CD14-positive monocyte (primary cell): ENCODE measurements at regions not wholly inside any gene's neighbourhood (a gene's known extent, or its start where the extent isn't known, plus 50 kb on each side); places are given as distances from the start of the nearest gene placed in this dataset.

ENCODE experiments used
- DNase-seq, 3 donors: peaks; one replicate each; pipeline ENCODE4 v3.0.0-alpha.2; 2011 to 2022
- H2AFZ ChIP-seq: 2 replicates; pipeline ENCODE4 v1.6.0; 2012; ENCODE audit warnings: mild to moderate bottlenecking, low read depth, low read length, inconsistent platforms; ENCODE audit not compliant: insufficient read depth, poor library complexity, severe bottlenecking
- H3K27ac ChIP-seq, 2 donors: 1 replicate in 1 of 2; 2 replicates in 1 of 2; pipeline ENCODE4 v1.5.1; 2012 to 2013; ENCODE audit warnings: low read length in 2 of 2, control low read depth in 1 of 2, inconsistent platforms in 1 of 2, low read depth in 1 of 2, mild to moderate bottlenecking in 1 of 2
- H3K27me3 ChIP-seq, 2 donors: one replicate each; pipeline versions ENCODE4 v1.6.0 to v1.6.1; 2011 to 2013; ENCODE audit warnings: low read length in 2 of 2; ENCODE audit not compliant: control insufficient read depth in 2 of 2, insufficient read depth in 2 of 2
- H3K36me3 ChIP-seq, 2 donors: replicated peaks in 1 of 2; 1 replicate in 1 of 2; 2 replicates in 1 of 2; pipeline versions ENCODE4 v1.5.1 to v1.6.1; 2012 to 2013; ENCODE audit warnings: low read length in 2 of 2, control low read depth in 1 of 2, inconsistent platforms in 1 of 2, mild to moderate bottlenecking in 1 of 2; ENCODE audit not compliant: insufficient read depth in 2 of 2, control insufficient read depth in 1 of 2
- H3K4me1 ChIP-seq, 2 donors: 1 replicate in 1 of 2; 2 replicates in 1 of 2; pipeline versions ENCODE4 v1.5.1 to v1.6.1; 2012 to 2013; ENCODE audit warnings: low read length in 2 of 2, control low read depth in 1 of 2, inconsistent platforms in 1 of 2, mild to moderate bottlenecking in 1 of 2, moderate library complexity in 1 of 2; ENCODE audit not compliant: insufficient read depth in 2 of 2, control insufficient read depth in 1 of 2
- H3K4me2 ChIP-seq: replicated peaks from 2 replicates; pipeline ENCODE3; 2012; ENCODE audit warnings: low read length, moderate library complexity, mild to moderate bottlenecking; ENCODE audit not compliant: poor library complexity, severe bottlenecking; ENCODE audit errors: extremely low read depth
- H3K4me3 ChIP-seq, 3 experiments: fragments of 200-600 bp in 1 of 3; sonication (generic) in 1 of 3; replicated peaks in 1 of 3; 1 replicate in 2 of 3; 2 replicates in 1 of 3; pipeline ENCODE4 v1.5.1; 2011 to 2013; ENCODE audit warnings: low read length in 3 of 3, mild to moderate bottlenecking in 3 of 3, control low read depth in 2 of 3, low read depth in 2 of 3, inconsistent platforms in 1 of 3, moderate library complexity in 1 of 3
- H3K79me2 ChIP-seq: 2 replicates; pipeline ENCODE4 v1.6.0; 2012; ENCODE audit warnings: mild to moderate bottlenecking, control low read depth, inconsistent platforms, low read length, moderate library complexity; ENCODE audit not compliant: insufficient read depth
- H3K9ac ChIP-seq: 2 replicates; pipeline ENCODE4 v1.6.0; 2017; ENCODE audit warnings: low read length, mild to moderate bottlenecking; ENCODE audit not compliant: insufficient read depth, poor library complexity, severe bottlenecking
- H3K9me3 ChIP-seq, 2 donors: replicated peaks in 1 of 2; 1 replicate in 1 of 2; 2 replicates in 1 of 2; pipeline versions ENCODE4 v1.5.1 to v1.6.1; 2012 to 2013; ENCODE audit warnings: low read length in 2 of 2, control low read depth in 1 of 2; ENCODE audit not compliant: control insufficient read depth in 1 of 2, insufficient read depth in 1 of 2
- H4K20me1 ChIP-seq: 2 replicates; pipeline ENCODE4 v1.6.0; 2012; ENCODE audit warnings: mild to moderate bottlenecking, low read length, control low read depth, moderate library complexity; ENCODE audit not compliant: insufficient read depth
- H3K27ac Mint-ChIP-seq, 7 donors: one replicate each; pipeline ENCODE4 v1.8.0; 2020; ENCODE audit warnings: mild to moderate bottlenecking in 7 of 7, mixed read lengths in 7 of 7, moderate library complexity in 6 of 7, inconsistent platforms in 2 of 7
- H3K27me3 Mint-ChIP-seq, 3 donors: one replicate each; pipeline ENCODE4 v1.8.0; 2021 to 2022; ENCODE audit warnings: low read depth in 3 of 3, mild to moderate bottlenecking in 3 of 3, mixed read lengths in 3 of 3, moderate library complexity in 3 of 3, inconsistent platforms in 1 of 3
- H3K36me3 Mint-ChIP-seq, 2 donors: one replicate each; pipeline ENCODE4 v1.8.0; 2020; ENCODE audit warnings: mixed read lengths in 2 of 2, inconsistent platforms in 1 of 2, mild to moderate bottlenecking in 1 of 2
- H3K4me1 Mint-ChIP-seq: one replicate; pipeline ENCODE4 v1.8.0; 2020; ENCODE audit warnings: mild to moderate bottlenecking, mixed read lengths
- H3K4me3 Mint-ChIP-seq, 2 donors: one replicate each; pipeline ENCODE4 v1.8.0; 2020; ENCODE audit warnings: mild to moderate bottlenecking in 2 of 2, mixed read lengths in 2 of 2, moderate library complexity in 1 of 2
- H3K9me3 Mint-ChIP-seq, 7 donors: one replicate each; pipeline ENCODE4 v1.8.0; 2020 to 2022; ENCODE audit warnings: mixed read lengths in 7 of 7, mild to moderate bottlenecking in 6 of 7, moderate library complexity in 6 of 7, inconsistent platforms in 2 of 7
- CTCF ChIP-seq: fragments of 200-600 bp; IDR thresholded peaks from one replicate; pipeline ENCODE4 v1.8.0; 2022; ENCODE audit warnings: antibody characterized with exemption, mild to moderate bottlenecking
- WGBS: methylation state at CpG from one replicate; pipeline ENCODE4 v1.1.5; 2013; ENCODE audit warnings: missing lambda C conversion rate; ENCODE audit not compliant: insufficient coverage; 5-methylcytosine and 5-hydroxymethylcytosine counted together
- intact Hi-C, 2 donors: fragments of 100-400 bp; cut with micrococcal nuclease; formaldehyde crosslinking; loops; one replicate each; pipeline versions ENCODE4 v1.15.0 to v1.15.1; 2023

- intact Hi-C loops = no loop called here
- H3K9me3 ChIP-seq = peaks cover 0 to 13% of the 10 kb centered on the region in 2 donors
- no peak overlapping the region for H3K4me2 ChIP-seq
- no peaks in the 10 kb centered on the region for H3K79me2 ChIP-seq
- Mint-ChIP-seq H3K4me3 (no peak overlapping the region), H3K36me3 (no peaks in the 10 kb centered on the region), H3K27me3 (peaks cover 0 to 3% (median 2%) of the 10 kb centered on the region in 3 donors), H3K4me1 (no peaks in the 10 kb centered on the region), H3K9me3 (peaks cover 0 to 23% (median 4%) of the 10 kb centered on the region in 7 donors), H3K27ac (no peak overlapping the region)
- TF ChIP-seq CTCF = no peak
- H3K27ac ChIP-seq = no peak overlapping the region
- H3K4me3 ChIP-seq = no peak overlapping the region
- DNase-seq = no peak
- no peak overlapping the region for H3K9ac ChIP-seq
- H3K4me1 ChIP-seq = no peaks in the 10 kb centered on the region
- no peaks in the 10 kb centered on the region for H3K36me3 ChIP-seq
- no peaks in the 10 kb centered on the region for H4K20me1 ChIP-seq
- WGBS = 90% methylated on average over 24 of the region's 24 CpGs
- no peaks in the 10 kb centered on the region for H3K27me3 ChIP-seq
- no peak overlapping the region for H2AFZ ChIP-seq
These were observed 211.3 kb upstream of the IRX4 start for GRCh38 chr5:2093859-2094615.

- Histone ChIP-seq H3K4me2 (no peak overlapping the region), H2AFZ (no peak overlapping the region), H3K79me2 (no peaks in the 10 kb centered on the region), H3K27me3 (no peaks in the 10 kb centered on the region), H3K4me1 (no peaks in the 10 kb centered on the region), H3K27ac (no peak overlapping the region), H3K4me3 (no peak overlapping the region), H3K9ac (no peak overlapping the region), H3K36me3 (no peaks in the 10 kb centered on the region), H4K20me1 (no peaks in the 10 kb centered on the region), H3K9me3 (peaks cover 0 to 8% of the 10 kb centered on the region in 2 donors)
- Mint-ChIP-seq H3K9me3 (peaks cover 0 to 9% (median 3%) of the 10 kb centered on the region in 7 donors), H3K4me1 (no peaks in the 10 kb centered on the region), H3K4me3 (no peak overlapping the region), H3K27me3 (peaks cover 0 to 3% (median 2%) of the 10 kb centered on the region in 3 donors), H3K36me3 (no peaks in the 10 kb centered on the region), H3K27ac (no peak overlapping the region)
- no peak for DNase-seq
- no peak for TF ChIP-seq CTCF
- 0% methylated on average over 1 of the region's 4 CpGs for WGBS
- intact Hi-C loops = no loop called here
These were observed 209.2 kb upstream of the IRX4 start for GRCh38 chr5:2091921-2092320.
